Fibroblast of skin of right quadriceps (primary cell): ENCODE measurements at regions not wholly inside any gene's neighbourhood (a gene's known extent, or its start where the extent isn't known, plus 50 kb on each side); places are given as distances from the start of the nearest gene placed in this dataset.

Experiments
- DNase-seq: peaks from one replicate; pipeline ENCODE4 v3.0.0-alpha.2; 2013

- no peak for DNase-seq
Observed at GRCh38 chr20:21936261-21936660, 230.8 kb downstream of the PAX1 start.

GRCh38 chr20:21933526-21933925 is 228.1 kb downstream of the PAX1 start:
- no peak for DNase-seq

GRCh38 chr20:21921251-21921650 is 215.8 kb downstream of the PAX1 start:
- DNase-seq, result no peak

GRCh38 chr20:21920211-21920610 is 214.7 kb downstream of the PAX1 start:
- DNase-seq, result no peak

GRCh38 chr20:21918398-21918797 is 212.9 kb downstream of the PAX1 start:
- DNase-seq, result no peak

GRCh38 chr20:21902391-21902790 is 196.9 kb downstream of the PAX1 start:
- no peak for DNase-seq

- DNase-seq, result peak; percentile 1
Observed at GRCh38 chr20:21901470-21902275, 196.2 kb downstream of the PAX1 start.

GRCh38 chr20:21900431-21900830 is 195.0 kb downstream of the PAX1 start:
- DNase-seq, result no peak

GRCh38 chr20:21874921-21875320 is 169.5 kb downstream of the PAX1 start:
- no peak for DNase-seq

GRCh38 chr20:21874127-21874526 is 168.7 kb downstream of the PAX1 start:
- no peak for DNase-seq

GRCh38 chr20:21873291-21873690 is 167.8 kb downstream of the PAX1 start:
- DNase-seq, result no peak

GRCh38 chr20:21867811-21868210 is 162.3 kb downstream of the PAX1 start:
- no peak for DNase-seq

- DNase-seq, result no peak
Observed at GRCh38 chr20:21867353-21867752, 161.9 kb downstream of the PAX1 start.

GRCh38 chr20:21862956-21863355 is 157.5 kb downstream of the PAX1 start:
- DNase-seq, result no peak

- DNase-seq, result no peak
Observed at GRCh38 chr20:21862259-21862946, 156.9 kb downstream of the PAX1 start.

- peak; percentile 75 for DNase-seq
Observed at GRCh38 chr20:21840991-21841390, 135.5 kb downstream of the PAX1 start.

- DNase-seq, result no peak
Observed at GRCh38 chr20:21839982-21840381, 134.5 kb downstream of the PAX1 start.

- no peak for DNase-seq
Observed at GRCh38 chr20:21836346-21836745, 130.9 kb downstream of the PAX1 start.

- no peak for DNase-seq
Observed at GRCh38 chr20:21835042-21835441, 129.6 kb downstream of the PAX1 start.

- DNase-seq, result peak; percentile 26
Observed at GRCh38 chr20:21832442-21833385, 127.2 kb downstream of the PAX1 start.

- DNase-seq, result no peak
Observed at GRCh38 chr20:21826976-21827375, 121.5 kb downstream of the PAX1 start.

- DNase-seq, result no peak
Observed at GRCh38 chr20:21821358-21821757, 115.9 kb downstream of the PAX1 start.

- peak; percentile 17 for DNase-seq
Observed at GRCh38 chr20:21820688-21821087, 115.2 kb downstream of the PAX1 start.
